GM19468 (cell line): ENCODE measurements at regions not wholly inside any gene's neighbourhood (a gene's known extent, or its start where the extent isn't known, plus 50 kb on each side); places are given as distances from the start of the nearest gene placed in this dataset.

Experiments used
- ATAC-seq: cut with Tn5 transposase; IDR thresholded peaks from one replicate; pipeline ENCODE4 v1.9.1; 2021; ENCODE audit warnings: mild to moderate bottlenecking, moderate library complexity, moderate number of reproducible peaks; ENCODE audit not compliant: unreplicated experiment; ENCODE audit errors: extremely low read depth

DNA sequence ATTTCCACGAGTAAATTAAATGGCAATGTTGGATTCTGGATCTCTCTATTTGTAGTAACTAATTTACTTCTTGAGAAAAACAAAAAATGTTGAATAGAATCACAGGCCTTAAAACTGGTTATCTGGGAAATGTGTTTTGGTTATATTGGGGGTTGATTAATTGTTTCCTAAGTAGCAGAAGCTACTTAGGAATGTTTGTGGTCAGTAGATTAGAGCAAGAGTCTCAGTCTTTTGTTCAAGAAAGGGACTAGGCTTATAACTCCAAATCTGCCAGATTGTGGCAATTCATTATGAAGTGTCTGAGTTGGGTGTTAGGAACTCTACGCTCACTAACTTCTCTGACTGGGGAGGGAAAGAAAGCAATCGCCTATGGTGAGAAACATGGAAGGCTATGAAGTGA is 244.3 kb upstream of the PHYHIPL start:
- ATAC-seq = no peak

DNA sequence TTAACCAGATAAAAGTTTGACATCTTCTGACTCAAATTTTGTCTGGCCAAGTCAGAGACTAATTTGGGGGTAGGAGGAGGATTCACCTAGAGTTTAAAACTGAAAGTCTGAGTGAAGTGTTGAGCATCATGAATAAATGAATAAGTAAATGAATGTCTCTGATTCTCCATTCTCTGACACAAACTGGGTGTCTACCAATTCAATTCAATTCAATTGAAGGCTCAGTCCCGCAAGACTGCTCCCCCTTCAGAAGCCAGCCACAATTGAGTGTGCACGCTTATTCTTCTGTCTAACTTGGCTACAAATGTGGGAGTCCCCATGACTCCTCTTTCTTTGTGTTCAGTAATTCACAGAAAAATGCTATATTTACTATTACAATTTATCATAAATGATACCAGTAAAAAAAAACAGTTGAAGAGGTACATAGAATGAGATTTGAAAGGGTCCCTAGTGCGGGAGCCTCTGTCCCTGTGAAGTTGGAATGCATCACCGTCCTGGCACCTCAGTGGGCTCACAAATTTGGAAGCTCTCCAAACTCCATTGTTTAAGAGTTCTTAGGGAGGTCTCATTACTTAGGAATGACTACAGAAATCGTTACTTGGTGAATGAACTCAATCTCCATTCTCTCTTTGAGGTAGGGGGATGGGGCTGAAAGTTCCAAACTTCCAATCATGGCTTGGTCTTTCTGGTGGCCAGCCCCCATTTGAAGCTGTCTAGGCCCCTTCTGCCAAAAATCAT is 243.7 kb upstream of the PHYHIPL start:
- no peak for ATAC-seq

DNA sequence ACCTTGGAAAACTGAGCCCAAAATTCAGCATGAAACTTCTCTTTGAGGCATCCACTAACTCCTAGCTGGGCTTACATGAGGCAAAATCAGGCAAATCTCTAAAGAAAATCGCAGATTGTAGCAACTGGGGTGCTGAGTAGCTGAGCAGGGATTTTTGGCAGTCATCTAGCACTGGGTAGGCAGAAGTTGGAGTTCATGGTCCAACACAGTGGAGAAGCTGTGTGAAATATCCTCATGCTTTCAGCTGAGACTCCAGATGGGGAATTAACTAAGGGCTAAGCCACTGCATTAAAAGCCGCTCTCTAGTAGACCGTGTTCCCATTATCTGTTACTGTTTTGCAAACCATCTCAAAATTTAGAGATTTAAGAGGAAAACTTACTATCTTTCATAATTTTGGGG is 240.1 kb upstream of the PHYHIPL start:
- ATAC-seq = no peak

DNA sequence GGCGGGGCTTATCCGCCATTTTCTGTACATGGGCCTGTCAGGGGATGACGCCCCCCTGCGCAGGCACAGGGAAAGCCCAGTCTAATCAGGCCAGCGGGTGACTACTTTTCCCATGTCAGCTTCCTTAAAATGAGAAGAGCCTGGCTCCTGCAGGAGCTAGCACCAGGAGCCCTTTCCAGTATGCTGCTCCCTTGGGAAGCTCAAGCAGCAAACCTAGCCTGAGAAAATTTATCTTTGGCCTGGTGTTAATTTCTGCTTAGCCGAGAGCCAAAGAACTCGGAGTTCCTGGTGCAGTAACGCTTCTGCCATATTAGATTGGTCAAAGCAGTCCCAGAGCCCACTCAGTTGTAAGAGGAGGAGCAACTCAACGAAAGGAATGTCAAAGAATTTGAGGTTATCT is 239.0 kb upstream of the PHYHIPL start:
- ATAC-seq = no peak

DNA sequence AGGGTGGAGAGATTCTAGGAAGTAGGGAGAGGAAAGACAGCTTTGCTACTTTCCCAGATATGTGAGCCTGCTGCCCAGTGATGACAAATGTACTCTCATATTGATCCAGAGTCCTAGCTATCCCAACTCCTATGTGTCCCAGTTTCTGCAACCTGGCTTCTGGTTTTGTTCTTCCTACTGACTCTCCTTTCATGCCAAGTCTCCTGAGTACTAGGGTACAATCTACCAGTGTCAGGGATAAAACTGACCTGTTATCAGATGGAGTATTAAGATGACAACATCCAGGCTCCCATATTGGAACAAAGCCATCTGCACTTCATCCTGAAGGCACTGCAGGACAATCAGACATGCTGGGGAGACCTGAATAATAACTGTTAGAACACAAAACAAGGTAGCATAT is 233.7 kb upstream of the PHYHIPL start:
- ATAC-seq = no peak

DNA sequence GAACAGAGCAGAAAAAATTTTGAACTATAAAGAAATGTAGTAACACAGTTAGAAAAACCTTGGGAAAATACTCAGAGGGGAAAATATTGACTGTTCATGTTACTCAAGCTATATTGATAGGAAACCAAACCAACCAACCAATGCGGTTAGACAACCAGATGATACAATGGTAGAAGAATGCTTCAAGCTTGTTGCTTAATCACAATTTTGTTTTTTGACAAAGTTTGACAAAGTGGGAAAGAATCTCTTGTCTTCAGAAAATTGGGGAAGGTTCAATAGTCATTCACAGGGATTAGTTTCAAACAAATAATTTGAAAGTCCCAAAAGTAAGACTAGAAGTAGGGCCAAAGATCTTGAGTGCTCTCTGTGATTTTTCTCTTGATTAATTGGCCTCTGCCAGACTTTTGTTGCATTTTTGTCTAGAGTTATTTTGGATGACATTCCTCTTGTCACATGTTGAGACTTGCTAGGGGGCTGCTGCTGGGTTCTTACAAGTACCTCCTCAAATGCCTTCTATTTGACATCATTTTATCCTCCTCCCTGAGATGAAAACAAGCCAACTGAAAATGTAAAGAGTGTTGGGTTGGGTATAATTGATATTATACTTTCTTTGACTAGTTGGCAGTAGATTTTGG is 233.1 kb upstream of the PHYHIPL start:
- ATAC-seq = no peak

DNA sequence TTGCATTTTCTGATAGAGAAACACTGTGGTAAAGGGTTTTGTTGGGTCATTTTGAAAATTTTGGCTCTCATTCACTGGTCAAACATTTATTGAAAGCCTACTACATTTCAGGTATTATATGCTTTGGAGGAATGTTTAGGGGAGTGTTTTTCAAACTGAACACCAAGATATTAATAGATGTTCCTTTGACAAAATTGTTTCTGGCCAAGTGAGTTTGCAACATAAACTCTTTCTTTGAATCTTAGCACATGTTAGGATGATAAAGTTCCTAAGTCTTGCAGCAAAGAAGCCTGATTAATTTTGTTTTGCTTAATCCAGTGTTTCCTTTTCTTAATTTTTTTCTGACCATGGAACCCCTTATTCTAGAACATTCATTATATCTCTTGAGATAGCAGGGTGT is 232.5 kb upstream of the PHYHIPL start:
- ATAC-seq = no peak

DNA sequence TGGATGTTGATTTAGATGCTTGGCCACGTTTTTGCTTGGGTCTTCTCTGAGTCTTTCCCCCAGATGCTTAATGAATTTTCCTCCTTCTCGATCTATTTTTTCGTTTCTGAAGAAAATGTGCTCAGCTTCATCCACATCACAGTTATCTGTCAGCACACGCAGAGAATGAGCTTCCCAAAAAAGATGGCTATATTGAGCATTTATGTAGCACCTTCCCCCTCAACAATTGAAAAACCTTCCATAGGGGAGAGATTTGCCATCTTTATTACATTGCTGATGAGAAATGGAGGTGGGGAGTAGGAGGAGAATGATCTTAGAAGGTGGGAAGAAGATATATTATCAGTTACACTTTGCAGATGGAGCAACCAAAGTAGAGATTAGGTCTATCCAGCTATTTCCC is 228.1 kb upstream of the PHYHIPL start:
- ATAC-seq = no peak

DNA sequence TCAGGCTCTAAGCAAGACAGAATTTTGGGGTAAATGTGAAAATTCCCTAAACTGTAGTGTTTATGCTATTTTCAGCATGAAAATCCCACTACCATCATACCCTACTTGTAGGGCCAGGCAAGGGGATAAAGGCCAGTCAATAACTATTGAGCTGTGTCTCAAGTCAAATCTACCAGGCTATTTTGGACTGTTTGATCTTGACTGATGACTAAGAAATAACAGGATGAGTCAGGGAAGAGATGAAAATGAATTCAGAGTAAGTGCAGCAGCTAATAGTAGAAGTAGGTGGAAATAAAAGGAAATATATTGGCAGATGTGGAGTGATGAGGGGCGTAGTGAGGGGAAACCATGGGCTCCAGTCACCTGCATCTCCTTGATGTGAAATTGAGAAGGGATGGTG is 225.8 kb upstream of the PHYHIPL start:
- no peak for ATAC-seq

DNA sequence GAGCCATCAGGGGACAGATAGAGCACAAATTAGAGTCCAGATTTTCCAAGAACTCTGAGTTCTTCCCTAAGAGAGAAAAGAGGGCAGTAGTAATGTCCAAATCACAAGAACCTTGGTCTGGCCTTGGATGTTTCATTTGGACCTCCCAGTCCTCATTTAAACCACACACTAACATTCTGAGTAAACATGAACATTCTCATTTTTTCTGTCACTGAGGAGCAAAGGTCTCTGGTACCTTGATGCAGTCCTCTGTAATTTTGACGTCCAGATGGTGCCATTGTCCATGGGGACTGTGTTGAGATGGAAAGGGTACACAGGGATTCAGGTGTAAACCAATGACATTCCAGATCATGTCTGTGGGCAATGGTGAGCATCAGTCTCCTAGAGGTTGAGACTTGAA is 225.4 kb upstream of the PHYHIPL start:
- ATAC-seq = no peak

DNA sequence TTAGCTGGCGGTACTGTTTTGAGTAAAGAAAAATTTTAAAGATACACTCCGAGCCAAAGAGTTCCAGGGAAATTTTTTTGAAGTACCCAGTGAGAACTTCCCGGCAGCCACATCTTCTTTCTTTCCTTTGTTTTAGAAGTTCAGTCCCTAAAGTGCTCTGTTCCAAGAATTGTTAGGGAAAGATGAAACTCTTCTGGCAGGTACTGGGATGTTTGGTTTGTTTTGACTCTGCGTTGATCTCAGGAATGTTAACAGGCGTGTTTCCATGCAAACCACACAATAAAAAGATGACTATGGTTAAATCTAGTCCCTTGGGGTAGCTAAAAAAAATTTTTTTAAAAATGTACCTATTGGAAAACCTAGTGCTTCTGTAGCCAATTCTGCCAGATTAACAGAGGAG is 224.7 kb upstream of the PHYHIPL start:
- ATAC-seq = no peak

DNA sequence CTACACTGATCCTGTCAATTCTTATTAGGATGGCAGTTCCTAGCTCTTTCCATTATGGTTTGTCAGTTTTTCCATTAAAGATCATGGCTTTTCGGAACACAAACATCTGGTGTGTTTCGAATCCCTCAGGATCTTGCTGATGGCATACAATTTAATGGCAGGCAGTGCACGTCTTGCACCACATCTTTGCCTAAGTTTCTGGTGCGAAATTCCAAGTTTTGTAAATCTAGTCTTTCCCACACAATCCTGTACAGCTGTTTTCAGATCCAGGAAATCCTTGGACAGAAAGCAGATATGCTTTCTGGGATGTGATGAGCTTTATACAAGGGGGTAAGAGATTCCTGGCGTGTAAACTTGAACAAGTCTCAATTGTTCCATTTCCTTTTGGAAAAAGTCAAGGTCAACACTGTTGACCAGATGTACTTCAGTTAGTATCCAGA is 224.3 kb upstream of the PHYHIPL start:
- no peak for ATAC-seq

DNA sequence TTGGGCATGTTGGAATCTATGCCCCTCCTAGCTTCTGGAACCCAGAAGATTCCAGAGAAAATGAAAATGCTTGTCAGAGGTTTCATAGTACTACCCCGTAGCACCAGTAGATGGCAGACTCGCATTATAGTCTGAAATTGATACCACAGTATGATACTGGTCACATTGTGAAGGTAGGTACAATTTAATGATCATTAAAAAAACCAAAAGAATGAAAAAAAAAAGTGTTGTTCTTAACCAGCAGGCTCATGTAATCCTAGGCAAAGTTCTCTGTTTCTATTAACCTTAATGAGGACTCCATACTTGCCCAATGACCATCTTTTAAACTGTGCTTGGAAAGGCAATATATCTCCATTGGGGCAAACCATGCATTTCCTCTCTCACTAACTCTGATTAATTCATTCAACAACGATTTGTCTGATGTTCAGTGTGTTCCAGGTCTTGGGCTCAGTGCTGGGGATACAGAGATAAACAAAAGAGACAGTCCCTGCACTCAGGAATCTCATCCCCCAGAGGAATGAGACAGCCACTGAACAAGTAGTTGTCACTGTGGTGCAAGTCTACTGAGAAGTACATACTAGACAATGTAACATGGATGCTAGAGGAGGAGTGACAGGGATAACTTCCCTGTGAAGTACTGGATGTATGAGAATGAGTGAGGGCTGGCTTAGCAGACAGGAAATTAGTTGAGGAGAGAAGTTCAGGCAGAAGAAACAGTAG is 223.5 kb upstream of the PHYHIPL start:
- no peak for ATAC-seq

DNA sequence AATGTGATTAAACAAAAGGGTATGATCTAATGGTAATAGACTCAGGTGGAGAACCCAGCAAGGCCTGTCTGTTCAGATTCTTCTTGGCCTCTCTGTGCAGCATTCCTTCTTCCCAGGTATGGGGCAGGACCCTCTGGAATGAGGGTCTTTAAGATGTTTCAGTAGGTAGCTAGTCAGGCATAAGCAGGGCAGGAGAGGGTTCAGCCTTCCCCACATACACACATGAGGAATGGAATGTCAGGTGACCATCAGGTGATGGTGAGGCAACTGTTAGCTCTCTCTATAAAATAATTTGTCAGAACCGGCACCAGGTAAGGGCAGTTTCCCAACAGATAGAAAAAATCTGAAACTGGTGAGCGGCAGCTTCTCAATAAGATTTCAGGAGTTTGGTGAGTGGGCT is 222.3 kb upstream of the PHYHIPL start:
- ATAC-seq = no peak

DNA sequence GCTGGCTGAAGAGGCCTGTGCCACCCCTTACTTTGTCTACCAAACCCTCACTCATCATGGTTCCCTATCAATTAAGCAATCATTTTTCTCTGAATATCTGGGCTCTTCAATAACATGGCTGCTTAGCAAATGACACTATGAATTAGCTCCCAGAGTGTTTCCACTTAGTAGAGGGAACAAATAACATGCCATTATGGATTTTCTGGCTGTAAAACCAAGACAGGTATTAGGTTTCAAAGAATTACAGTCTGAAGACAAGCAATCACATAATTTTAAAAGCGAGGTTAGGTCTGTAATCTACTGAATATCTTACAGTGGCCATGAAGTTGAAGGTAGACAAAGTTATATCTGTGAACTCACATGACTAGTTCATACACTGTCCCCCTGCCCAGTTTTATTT is 220.8 kb upstream of the PHYHIPL start:
- no peak for ATAC-seq

DNA sequence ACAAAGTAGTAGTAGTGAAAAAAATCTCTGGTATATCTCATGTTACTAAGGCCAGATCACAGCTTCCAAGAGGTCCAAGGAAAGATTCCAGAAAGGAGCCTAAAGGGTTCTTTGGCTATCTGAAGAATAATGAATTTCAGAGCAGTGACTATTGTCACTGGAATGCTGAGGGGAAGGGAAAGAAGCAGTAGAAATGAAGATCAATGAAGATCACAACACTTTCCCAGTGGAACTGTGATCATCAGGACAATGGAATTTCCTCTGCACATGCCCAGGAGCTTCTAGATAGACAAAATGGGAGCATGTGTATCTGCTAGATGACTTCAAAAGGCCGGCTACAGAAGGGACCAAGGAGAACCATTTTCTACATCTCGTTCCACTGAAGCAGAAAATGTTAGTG is 219.5 kb upstream of the PHYHIPL start:
- no peak for ATAC-seq

DNA sequence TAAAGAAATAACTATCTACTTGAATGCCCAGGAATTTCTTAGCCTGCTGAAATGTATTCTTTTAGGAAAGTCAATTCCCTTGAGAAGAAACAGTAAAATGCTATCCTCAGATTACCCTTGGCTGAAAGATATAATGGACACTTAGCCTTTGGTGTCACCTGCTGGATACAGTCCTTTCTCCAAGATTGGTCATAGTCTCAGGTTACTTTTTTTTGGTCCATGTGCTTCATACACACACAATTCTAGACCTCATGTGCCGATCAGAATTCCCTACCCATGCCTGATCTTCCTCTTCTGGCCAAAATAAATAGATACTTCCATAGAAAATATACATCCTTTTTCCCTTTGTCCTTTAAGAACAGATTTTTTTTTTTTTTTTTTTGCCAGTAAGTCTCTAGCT is 218.9 kb upstream of the PHYHIPL start:
- ATAC-seq = no peak

DNA sequence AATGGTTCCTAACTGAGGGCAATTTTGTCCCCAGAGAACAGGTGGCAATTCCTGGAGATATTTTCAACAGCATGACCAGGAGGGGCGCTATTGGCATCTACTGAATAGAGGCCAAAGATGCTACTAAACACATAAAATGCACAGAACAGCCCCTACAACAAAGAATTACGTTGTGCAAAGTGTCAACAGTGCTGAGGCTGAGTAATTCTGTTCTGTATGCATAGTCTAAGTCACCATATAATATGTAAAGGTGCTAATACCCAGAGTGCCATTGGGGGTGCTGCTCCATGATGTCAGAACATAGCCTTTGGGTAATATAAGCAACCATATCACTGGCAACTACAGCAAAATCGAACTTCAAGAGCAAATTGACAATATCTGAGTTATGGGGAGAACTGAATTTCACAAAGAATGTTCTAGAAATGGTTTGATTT is 213.3 kb upstream of the PHYHIPL start:
- no peak for ATAC-seq

DNA sequence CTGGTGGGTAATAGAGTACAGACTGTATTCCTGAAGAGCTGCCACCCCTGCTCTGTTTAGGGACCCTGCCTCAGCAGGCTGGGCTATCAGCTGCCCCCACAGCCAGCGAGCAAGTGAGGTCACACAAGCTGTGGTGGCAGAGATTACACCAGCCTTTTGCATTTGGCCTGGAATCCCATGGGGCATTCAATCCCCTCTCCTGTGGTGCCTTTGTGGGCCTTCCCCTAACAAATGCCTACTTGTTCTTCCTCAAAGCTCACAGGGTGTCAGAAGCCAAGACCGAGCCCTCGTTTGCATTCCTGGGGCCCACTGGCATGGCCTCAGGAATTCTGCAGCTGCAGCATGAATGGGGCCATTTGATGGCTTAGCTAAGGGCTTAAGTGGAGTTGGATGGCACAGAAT is 212.7 kb upstream of the PHYHIPL start:
- no peak for ATAC-seq

DNA sequence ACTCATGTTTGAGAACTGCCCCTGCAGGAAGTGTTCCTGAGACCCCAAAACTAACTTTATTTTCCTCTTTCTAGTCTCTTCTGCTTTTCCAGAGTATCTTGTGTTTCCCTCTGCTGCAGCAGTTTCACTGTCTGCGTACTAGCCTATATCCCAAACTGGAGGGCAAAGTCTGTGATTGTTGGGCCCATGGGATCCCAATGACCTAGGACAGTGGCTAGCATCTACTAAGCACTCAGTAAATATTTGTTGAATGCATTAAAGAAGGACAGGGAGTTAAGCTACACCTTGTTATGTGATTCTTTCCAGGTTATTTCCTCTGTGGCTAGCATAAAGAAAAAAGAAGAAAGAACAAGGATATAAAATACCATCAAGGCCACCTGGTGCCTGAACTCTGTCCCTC is 210.6 kb upstream of the PHYHIPL start:
- no peak for ATAC-seq

DNA sequence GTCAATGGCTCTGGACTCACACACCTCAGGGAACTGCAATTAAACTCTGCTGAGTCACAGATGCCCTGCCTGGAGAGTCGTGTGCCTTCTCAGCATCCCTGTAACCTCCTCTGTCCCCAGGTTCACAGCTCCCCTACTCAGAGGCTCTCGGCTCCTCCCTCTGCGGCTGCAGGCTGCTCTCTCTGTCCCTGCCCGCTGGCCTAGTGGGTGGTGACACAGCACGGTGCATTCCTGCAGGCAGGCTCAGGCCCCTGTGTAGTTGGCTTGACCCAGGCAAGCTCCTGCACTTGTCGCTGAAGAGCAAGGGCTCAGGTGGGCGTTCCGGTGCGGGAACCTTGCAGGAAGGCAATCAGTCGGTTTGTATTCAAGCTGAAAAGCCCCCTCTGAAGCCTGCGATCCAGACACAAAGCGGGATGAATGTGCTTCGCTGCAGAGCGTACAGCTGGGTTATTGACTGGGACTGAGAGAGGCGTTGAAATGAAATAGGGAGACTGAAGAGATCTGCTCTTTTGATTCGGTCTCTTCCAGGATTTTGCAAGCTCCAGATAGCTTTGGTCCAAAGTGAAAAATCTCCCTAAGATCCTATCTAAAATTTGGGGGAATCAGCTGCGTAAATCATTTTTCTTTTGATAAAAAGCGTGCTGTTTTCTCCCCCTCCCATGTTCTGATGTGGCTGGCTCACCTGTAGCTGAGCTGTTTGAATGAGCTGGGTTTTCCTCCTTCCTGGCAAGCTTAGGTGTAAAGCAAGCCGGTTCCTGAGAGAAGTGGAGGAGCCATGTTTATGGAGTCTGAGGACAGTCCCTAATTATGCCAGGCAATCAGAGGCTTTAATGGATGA is 208.7 kb upstream of the PHYHIPL start:
- no peak for ATAC-seq
